GM12875 (cell line): ENCODE measurements at regions not wholly inside any gene's neighbourhood (a gene's known extent, or its start where the extent isn't known, plus 50 kb on each side); places are given as distances from the start of the nearest gene placed in this dataset.

ENCODE experiments used
- H3K4me3 ChIP-seq: one replicate; pipeline ENCODE4 v1.5.1; 2011; ENCODE audit warnings: low read depth, low read length, control low read depth
- TF ChIP-seq, protein P1 (sequence below): IDR thresholded peaks from 2 replicates; pipeline ENCODE4 v1.5.1; 2011; ENCODE audit warnings: low read depth, mild to moderate bottlenecking, control low read depth, inconsistent platforms, low read length, moderate library complexity, borderline replicate concordance; ENCODE audit not compliant: insufficient read depth

DNA sequence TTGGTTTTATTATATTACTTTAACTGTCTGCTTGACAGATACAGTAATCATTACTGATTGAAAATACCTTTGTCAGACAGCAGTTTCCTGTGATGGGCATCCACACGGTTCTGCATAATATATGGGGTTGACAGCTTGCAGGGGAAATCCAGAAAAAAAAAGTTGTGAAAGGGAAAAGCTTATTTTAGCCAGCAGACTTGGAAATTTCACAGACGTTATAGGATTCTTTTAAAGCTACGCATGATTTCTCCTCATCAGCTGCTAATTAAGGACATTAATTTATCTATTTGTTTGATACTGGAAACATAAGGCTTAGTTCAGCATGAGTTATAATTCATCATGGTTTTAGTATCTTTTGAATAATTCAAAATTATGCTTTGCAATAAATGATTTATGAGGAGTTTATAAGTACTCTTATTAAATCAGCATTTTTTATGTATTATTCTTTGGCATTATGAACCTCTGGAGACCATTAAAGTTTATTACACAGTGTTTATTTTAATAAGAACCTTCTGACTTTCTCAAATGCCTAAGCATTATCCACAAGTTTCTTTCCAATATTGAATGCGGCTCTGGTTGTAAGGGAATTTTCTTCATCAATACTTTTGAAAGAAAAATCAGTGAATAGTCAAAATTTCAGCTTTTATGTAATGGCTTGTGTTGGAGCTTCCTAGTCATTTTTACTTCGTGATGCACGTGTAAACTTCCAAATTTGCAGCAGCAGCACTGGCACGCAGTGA is 235.3 kb upstream of the KCNK2 start:
- no peak overlapping the region for H3K4me3 ChIP-seq
- TF ChIP-seq, protein P1, sequence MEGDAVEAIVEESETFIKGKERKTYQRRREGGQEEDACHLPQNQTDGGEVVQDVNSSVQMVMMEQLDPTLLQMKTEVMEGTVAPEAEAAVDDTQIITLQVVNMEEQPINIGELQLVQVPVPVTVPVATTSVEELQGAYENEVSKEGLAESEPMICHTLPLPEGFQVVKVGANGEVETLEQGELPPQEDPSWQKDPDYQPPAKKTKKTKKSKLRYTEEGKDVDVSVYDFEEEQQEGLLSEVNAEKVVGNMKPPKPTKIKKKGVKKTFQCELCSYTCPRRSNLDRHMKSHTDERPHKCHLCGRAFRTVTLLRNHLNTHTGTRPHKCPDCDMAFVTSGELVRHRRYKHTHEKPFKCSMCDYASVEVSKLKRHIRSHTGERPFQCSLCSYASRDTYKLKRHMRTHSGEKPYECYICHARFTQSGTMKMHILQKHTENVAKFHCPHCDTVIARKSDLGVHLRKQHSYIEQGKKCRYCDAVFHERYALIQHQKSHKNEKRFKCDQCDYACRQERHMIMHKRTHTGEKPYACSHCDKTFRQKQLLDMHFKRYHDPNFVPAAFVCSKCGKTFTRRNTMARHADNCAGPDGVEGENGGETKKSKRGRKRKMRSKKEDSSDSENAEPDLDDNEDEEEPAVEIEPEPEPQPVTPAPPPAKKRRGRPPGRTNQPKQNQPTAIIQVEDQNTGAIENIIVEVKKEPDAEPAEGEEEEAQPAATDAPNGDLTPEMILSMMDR, result no peak

DNA sequence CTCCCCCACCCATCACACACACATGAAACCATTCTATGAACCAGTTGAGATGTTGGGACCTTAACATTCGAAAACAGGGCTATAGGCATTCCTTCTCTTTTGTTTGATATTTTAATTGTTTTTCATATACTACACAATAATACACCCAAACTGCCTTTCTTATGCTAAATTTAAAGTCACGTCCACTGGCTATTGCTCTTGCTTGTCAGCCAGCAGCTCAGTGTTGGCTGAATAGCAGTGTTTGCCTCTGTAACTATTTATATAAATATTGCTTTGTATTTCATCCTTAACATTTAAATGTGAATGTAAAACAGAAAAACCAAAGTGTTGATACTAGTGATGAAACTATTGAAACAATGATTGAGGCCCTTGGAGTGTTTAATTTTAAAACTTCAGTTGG is 234.4 kb upstream of the KCNK2 start:
- TF ChIP-seq, protein P1, result no peak

GRCh38 chr1:214850432-214851050 is 232.0 kb upstream of the KCNK2 start:
- H3K4me3 ChIP-seq, result no peak overlapping the region
- TF ChIP-seq, protein P1, result no peak

More for the DNA sequence above, 234.4 kb upstream of the KCNK2 start:
- H3K4me3 ChIP-seq, result no peak overlapping the region

DNA sequence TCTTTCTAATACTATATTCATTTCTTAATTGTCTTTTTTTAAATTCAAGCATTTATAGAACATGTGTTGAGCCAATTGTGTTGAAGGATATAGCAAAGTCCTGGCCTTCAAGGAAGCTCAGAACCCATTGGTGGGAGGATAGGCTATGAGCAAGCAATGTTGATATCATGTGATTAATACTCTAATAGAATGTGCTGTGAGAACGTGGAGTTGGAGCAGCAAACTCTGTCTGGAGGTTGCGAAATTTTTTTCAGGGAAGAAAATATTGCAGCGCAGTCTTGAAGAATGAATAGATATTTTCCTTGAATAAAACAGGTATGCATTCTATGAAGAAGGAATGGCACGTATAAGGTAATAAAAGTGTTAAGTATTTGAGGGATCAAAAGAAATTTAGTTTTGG is 229.2 kb upstream of the KCNK2 start:
- TF ChIP-seq, protein P1, result no peak
- H3K4me3 ChIP-seq, result no peak overlapping the region

DNA sequence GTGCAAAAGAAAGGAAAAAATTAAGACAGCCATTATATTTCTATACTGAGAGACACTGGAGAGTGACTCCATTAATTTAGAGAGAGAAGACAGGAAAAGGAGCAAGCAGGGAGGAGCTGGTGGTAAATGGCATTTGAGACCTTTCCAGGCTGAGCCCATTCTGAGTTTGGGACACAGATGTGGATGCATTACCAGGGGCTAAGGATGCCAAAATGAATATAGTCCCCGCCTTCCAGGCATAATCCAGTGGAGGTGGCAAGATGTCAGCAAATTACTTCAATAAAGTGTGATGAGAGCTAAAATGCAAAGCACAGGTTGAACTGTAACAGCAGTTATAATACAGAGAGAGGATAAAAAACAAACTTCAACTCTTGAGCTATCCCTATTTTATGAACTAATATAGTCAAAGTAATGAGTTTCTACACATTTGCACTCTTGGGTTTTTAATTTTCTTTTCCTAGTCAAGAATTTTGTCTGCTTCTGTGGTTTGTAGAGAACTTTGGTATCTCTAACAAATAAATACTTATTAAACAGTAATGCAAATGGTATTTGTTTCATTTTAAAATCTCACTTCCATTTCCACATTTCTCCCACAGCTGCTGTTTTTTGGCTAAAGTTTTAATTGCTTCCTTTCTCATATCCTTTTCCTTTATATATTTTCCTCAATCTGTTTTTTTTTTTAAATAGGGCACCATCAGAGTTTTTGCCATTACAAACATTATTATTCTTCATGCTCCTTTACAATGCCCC is 228.2 kb upstream of the KCNK2 start:
- H3K4me3 ChIP-seq, result no peak overlapping the region
- TF ChIP-seq, protein P1, result no peak

DNA sequence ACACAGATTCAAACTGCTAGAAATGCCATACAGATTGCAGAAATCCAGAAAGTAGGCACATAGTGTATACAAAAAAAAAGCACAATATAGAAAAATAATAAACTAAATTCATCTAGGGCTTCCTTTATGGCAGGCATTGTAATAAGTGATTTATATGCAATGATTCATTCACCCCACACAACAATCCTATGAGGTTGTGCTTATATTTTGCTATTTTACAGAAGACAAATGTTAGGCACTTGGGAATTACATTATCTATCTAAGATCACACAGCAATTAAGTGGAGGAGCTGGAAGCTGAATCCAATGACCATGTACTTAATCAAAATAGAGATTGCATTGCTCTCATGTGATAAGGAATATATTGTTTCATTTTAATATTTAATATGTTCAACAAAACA is 225.7 kb upstream of the KCNK2 start:
- TF ChIP-seq, protein P1, result no peak
- H3K4me3 ChIP-seq, result no peak overlapping the region

DNA sequence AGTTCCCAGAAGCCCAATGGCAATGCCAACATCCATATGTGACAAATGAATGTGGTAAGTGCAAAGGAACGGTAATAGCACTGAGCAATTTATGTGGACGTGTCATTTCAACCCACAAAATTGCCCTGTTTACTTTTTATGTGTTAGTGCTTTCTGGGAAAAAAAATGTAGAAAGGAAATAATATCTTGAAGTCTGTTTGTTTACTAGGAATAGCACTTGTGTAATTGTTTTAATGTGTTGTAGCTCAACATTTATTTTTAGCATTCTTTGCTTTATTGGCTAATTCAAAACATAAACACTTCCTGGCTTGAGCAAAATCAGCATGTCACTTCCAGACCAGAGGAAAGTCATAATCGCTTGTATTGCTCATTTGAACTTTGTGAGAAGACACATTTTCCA is 224.8 kb upstream of the KCNK2 start:
- no peak overlapping the region for H3K4me3 ChIP-seq
- TF ChIP-seq, protein P1, result no peak
